Gastrocnemius medialis (tissue), 4 donors: ENCODE measurements at regions not wholly inside any gene's neighbourhood (a gene's known extent, or its start where the extent isn't known, plus 50 kb on each side); places are given as distances from the start of the nearest gene placed in this dataset.

Experiments used
- POLR2A ChIP-seq, 2 donors: fragments of 450-650 bp; IDR thresholded peaks; one replicate each; pipeline ENCODE4 v1.6.1; 2017; ENCODE audit warnings: antibody characterized with exemption in 2 of 2, mild to moderate bottlenecking in 2 of 2, moderate library complexity in 2 of 2
- TF ChIP-seq, protein P1 (sequence below), 5 experiments: fragments of 450-650 bp in 3 of 5; fragments of 200-600 bp in 2 of 5; sonication (generic) in 2 of 5; IDR thresholded peaks in 4 of 5; conservative IDR thresholded peaks in 1 of 5; 1 replicate in 4 of 5; 2 replicates in 1 of 5; pipeline ENCODE4 v1.5.1; 2016 to 2019; ENCODE audit warnings: antibody characterized with exemption in 5 of 5, mild to moderate bottlenecking in 3 of 5, moderate library complexity in 3 of 5

DNA sequence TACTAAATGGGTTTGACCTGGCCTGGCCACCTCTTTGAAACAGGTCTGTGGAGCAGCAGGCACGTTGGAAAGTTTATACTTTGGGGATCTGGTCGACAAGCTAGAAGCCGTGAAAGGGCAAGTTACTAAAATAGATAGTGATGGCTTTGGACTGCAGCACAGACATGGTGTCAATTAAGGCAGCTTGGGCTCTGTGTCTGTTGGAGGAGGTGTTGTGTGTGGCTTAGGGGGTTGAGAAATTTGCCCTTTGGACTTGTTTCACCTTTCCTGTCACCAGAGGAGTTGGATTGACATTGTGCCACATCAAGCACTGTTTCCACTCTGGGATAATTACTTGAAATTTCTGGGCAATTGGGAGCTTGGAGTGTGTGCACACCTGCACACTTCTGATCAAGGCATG lies 251.8 kb upstream of the MKI67 start:
- TF ChIP-seq, protein P1, sequence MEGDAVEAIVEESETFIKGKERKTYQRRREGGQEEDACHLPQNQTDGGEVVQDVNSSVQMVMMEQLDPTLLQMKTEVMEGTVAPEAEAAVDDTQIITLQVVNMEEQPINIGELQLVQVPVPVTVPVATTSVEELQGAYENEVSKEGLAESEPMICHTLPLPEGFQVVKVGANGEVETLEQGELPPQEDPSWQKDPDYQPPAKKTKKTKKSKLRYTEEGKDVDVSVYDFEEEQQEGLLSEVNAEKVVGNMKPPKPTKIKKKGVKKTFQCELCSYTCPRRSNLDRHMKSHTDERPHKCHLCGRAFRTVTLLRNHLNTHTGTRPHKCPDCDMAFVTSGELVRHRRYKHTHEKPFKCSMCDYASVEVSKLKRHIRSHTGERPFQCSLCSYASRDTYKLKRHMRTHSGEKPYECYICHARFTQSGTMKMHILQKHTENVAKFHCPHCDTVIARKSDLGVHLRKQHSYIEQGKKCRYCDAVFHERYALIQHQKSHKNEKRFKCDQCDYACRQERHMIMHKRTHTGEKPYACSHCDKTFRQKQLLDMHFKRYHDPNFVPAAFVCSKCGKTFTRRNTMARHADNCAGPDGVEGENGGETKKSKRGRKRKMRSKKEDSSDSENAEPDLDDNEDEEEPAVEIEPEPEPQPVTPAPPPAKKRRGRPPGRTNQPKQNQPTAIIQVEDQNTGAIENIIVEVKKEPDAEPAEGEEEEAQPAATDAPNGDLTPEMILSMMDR (IDR thresholded peaks at IDR 0.05 in 4 of 5, conservative IDR thresholded peaks at IDR 0.05 in 1 of 5) = no peak
- TF ChIP-seq POLR2A (IDR thresholded peaks at IDR 0.05) = no peak
